ENCODE measurements at regions not wholly inside any gene's neighbourhood (a gene's known extent, or its start where the extent isn't known, plus 50 kb on each side); places are given as distances from the start of the nearest gene placed in this dataset.
"Not testable (repeated sequence)": the region's sequence is repeated elsewhere in the genome, so short reads cannot be mapped to it uniquely, and the experiment has no call there.

DNA sequence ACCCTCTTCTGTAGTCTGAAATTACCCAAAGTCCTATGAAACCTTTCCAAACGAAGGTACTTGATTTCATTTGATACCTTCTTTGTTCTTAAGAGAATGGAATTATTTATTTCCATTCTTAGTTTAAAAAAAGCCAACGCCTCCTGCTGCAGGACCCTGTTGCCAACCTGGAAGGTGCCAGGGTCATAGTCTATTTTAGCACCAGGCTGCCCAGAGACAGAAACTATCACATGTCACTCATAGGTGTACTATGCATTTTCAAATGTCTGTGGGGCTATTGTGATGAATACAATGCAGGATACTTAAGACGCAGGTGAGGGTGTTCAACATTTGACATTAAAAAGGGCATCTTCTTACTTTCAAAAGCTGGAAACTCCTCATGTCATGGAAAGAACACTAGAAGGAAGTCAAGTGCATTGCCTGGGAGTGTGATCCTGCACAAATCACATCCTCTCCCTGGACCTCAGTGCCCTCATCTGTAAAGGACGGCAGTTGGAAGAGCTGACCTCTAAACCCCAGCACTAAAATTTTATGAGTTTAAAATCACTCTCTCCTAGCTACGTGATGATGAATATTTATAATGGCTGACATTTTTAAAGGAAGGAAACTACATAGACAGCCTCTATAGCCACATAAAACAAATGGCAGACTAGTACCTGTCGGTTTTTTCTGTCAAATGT lies 107.3 kb upstream of the SYT6 start:
- DNase-seq = no peak

- DNase-seq = no peak
These were observed 106.0 kb upstream of the SYT6 start for GRCh38 chr1:114259511-114260160.

- DNase-seq = no peak
These were observed 105.0 kb upstream of the SYT6 start for GRCh38 chr1:114258633-114259032.

GRCh38 chr1:114258074-114258473 lies 104.4 kb upstream of the SYT6 start:
- no peak for DNase-seq

- DNase-seq = no peak
These were observed 103.9 kb upstream of the SYT6 start for GRCh38 chr1:114257554-114257953.

- no peak for DNase-seq
These were observed 100.2 kb upstream of the SYT6 start for GRCh38 chr1:114253900-114254299.

DNA sequence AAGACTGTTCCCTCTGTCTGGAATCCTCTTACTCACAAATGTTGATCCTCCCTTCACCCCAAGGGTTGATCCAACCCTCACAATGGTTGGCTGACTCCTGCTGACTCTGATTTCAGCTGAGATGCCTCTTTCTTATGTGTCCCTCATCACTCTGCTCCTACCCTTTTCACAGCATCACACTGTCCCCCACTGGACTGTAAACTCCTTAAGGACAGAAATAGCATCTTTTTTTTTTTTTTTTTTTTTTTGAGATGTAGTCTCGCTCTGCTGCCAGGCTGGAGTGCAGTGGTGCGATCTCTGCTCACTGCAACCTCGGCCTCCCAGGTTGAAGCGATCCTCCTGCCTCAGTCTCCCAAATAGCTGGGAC lies 97.9 kb upstream of the SYT6 start:
- no peak for DNase-seq

DNA sequence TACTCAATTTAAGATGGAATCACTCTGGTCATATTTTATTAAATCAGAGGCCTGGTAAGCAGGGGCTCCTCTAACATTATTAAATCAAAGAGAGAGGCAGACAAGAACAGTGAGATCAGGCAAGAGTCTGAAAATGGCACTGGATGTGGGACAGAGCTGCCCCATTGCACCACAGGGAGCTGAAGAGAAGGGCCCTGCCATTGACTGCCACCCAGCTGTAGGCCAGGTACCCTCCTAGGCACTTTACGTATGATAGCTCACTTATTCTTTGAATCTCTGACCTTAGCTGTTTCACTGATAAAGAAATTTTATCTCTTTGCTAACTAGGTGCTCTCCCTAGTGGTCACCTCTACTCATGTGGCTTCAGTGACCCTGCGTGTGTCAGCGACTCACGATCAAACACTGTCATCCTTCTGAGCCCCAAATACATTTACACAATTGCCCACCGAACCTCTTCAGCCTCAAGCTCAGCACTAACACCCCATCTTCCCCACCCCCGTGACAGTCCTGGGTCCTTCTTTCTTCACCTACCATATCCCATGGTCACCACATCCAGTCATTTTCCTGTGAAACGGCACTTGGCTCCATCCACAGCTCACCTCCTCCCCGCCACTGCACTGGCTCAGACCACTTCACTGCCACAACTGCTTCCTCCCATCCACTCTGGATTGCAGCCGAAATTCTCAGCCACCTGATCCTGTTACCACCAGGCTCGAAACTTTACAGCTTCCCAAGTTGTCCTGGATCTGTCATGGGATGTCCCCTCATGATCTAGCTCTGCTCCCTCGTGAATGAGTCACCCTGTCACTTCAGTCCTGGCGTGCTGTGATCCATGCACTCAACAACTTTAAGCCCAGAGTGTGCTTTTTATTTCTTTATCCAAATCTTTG lies 97.3 kb upstream of the SYT6 start:
- DNase-seq = no peak

DNA sequence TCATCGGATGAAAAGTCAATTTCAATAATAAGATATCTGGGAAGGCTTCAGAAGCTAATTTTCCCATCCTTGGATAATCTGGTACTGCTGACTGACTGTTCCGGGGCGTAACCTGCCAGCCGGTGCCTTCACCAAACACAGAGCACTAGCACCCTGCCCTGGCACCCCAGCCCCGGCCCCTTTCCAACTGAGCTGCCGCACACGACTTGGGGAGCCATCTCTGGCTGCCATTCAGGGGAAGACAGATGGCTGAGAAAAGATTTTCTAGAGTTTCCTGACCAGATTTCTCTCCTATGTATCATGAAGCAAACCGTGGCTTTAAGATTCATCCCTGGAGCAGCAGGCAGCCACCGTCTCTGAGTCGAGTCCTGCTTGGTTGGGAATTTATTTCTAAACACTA lies 96.0 kb upstream of the SYT6 start:
- no peak for DNase-seq

DNA sequence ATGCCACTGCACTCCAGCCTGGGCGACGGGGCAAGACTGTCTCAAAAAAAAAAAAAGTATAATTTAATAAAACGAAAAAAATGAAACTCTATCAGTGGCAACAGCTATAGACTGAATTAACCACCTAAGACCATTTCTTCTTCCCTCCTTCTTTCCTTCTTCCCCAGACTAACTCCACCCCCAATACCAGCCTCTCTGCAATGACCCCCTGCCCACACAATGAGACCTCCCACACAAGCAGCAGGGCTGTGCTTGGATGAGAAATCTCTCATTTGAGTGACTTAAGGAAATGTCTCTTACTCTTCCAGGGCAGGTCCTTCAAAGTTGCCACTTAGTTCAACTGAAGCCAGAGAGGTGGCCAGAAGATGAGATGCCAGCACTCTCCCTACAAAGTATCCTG lies 94.5 kb upstream of the SYT6 start:
- no peak for DNase-seq

- not testable (repeated sequence) for DNase-seq
These were observed 89.0 kb upstream of the SYT6 start for GRCh38 chr1:114242531-114243210.

GRCh38 chr1:114238053-114238452 lies 84.4 kb upstream of the SYT6 start:
- no peak for DNase-seq

DNA sequence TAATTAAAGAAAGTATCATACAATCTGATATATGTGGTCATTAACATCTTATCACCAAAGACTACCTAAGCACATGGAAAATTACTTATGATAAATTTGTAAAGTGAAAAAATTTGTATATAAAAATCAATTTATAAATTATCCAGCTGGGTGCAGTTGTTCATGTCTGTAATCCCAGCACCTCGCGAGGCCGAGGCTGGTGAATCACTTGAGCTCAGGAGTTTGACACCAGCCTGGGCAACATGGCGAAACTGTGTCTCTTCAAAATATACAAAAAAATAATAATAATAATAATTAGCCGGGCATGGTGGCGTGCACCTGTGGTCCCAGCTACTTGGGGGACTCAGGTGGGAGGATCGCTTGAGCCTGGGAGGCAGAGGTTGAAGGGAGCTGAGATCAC lies 82.8 kb upstream of the SYT6 start:
- no peak for DNase-seq

- no peak for DNase-seq
These were observed 82.3 kb upstream of the SYT6 start for GRCh38 chr1:114235960-114236359.

GRCh38 chr1:114235281-114235680 lies 81.6 kb upstream of the SYT6 start:
- no peak for DNase-seq

- DNase-seq = no peak
These were observed 80.9 kb upstream of the SYT6 start for GRCh38 chr1:114234408-114235124.

DNA sequence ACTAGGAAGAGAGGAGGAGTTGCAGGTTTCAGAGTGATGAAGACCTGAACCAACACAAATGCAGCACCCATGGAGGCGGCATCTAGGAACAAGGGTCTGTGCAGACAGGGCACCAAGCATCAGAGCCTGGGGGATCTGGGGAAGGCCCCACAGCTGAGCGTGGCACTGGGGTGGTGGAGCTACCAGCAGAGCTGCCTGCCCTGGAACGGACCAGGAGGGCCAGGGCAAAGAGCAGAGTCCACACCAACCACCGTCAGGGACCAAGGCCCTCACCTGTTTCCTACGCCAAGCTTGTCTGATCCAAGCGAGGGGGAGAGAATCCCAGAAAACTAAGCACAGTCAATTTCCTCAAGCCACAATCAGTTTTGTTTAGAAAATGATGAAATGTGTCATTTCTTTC lies 79.0 kb upstream of the SYT6 start:
- DNase-seq = no peak

GRCh38 chr1:114231301-114231700 lies 77.6 kb upstream of the SYT6 start:
- DNase-seq = no peak

- DNase-seq = no peak
These were observed 75.7 kb upstream of the SYT6 start for GRCh38 chr1:114229368-114229767.

DNA sequence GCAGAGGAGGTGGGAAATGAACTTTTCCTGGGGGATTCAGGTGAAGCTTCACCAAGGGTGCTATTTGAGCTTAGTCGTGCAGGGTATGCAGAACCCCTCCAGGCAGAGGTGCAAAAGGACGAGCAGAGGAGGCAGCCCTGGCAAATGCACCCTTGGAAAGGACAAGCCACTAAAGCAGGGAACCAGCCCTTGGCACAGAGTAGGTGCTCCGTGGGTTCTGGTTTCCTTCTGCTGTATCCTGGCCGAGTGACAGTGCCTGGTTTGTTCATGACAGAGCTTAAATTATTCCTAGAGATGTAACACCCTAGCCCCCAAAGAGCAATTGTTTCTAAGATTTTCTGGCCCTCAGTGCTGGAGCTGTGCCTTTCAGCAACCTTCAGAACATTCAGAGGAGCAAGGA lies 73.4 kb upstream of the SYT6 start:
- DNase-seq = no peak

DNA sequence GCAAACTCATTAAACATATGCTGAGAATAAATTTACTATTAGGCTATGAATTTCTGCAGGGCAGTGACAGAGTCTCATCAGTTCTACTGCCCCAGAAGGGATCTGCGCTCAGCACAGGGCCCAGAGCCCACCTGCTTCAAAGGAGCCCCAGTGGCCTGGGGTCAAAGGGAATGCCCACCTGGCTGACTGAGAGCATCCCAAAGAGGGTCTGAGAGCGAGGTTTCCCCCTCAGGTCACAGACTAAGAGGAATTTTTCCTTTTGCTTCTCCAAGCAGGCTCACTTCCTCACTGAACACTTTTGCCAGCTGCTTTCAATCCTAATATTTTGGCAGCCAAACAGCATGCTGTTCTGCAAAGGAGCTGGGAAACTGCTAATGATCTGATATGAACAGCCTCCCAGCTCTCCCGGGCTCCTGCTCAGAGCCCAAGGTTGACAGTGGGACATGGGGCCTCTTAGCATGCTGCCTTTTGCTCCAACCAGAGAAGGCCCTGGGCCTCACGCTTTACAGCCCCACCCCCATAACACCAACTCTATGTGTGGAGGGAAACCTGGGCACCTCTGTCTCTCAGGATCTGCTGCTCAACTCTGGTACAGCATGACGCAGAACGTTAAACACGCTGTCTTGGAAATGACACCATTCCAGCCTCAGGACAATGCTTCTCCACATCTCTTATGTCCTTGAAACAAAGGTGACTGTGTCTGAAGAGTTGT lies 70.7 kb upstream of the SYT6 start:
- DNase-seq = no peak

GRCh38 chr1:114222920-114223319 lies 69.3 kb upstream of the SYT6 start:
- DNase-seq = no peak
